HEK293T (cell line): ENCODE measurements at regions not wholly inside any gene's neighbourhood (a gene's known extent, or its start where the extent isn't known, plus 50 kb on each side); places are given as distances from the start of the nearest gene placed in this dataset.
"Not testable (repeated sequence)": the region's sequence is repeated elsewhere in the genome, so short reads cannot be mapped to it uniquely, and the experiment has no call there.

Source experiments
- ARNT ChIP-seq: fragments of 450-650 bp; IDR thresholded peaks from 2 replicates; pipeline ENCODE4 v1.6.1; 2017; ENCODE audit warnings: mild to moderate bottlenecking
- BHLHE40 ChIP-seq: fragments of 450-650 bp; IDR thresholded peaks from 2 replicates; pipeline ENCODE4 v1.6.1; 2016; ENCODE audit warnings: mild to moderate bottlenecking, moderate library complexity, borderline replicate concordance
- CTBP1 ChIP-seq: fragments of 450-650 bp; IDR thresholded peaks from 2 replicates; pipeline ENCODE4 v1.6.1; 2016; ENCODE audit warnings: borderline replicate concordance
- ELF4 ChIP-seq: fragments of 450-650 bp; IDR thresholded peaks from 2 replicates; pipeline ENCODE4 v1.6.1; 2017; ENCODE audit warnings: antibody characterized with exemption
- FOXA1 ChIP-seq: fragments of 450-650 bp; IDR thresholded peaks from 2 replicates; pipeline ENCODE4 v1.6.1; 2016; ENCODE audit warnings: mild to moderate bottlenecking
- FOXK2 ChIP-seq: fragments of 450-650 bp; IDR thresholded peaks from 2 replicates; pipeline ENCODE4 v1.6.1; 2016; ENCODE audit warnings: mild to moderate bottlenecking
- FOXM1 ChIP-seq: fragments of 450-650 bp; IDR thresholded peaks from 2 replicates; pipeline ENCODE4 v1.6.1; 2017; ENCODE audit warnings: mild to moderate bottlenecking, borderline replicate concordance
- HDGF ChIP-seq: fragments of 450-650 bp; IDR thresholded peaks from 2 replicates; pipeline ENCODE4 v1.6.1; 2017; ENCODE audit warnings: antibody characterized with exemption, borderline replicate concordance
- L3MBTL2 ChIP-seq: fragments of 450-650 bp; conservative IDR thresholded peaks from 2 replicates; pipeline ENCODE4 v1.6.1; 2016; ENCODE audit warnings: mild to moderate bottlenecking
- LEF1 ChIP-seq: fragments of 450-650 bp; IDR thresholded peaks from 2 replicates; pipeline ENCODE4 v1.6.1; 2017; ENCODE audit warnings: mild to moderate bottlenecking, borderline replicate concordance
- SP1 ChIP-seq: fragments of 450-650 bp; IDR thresholded peaks from 2 replicates; pipeline ENCODE4 v1.6.1; 2017
- SUZ12 ChIP-seq: fragments of 450-650 bp; IDR thresholded peaks from 2 replicates; pipeline ENCODE4 v1.6.1; 2016; ENCODE audit warnings: mild to moderate bottlenecking
- TARDBP ChIP-seq: fragments of 450-650 bp; IDR thresholded peaks from 2 replicates; pipeline ENCODE4 v1.6.1; 2016
- ZNF384 ChIP-seq: fragments of 450-650 bp; IDR thresholded peaks from 2 replicates; pipeline ENCODE4 v1.6.1; 2016

- TF ChIP-seq ARNT, FOXM1, FOXK2, FOXA1, TARDBP, ZNF384, BHLHE40, L3MBTL2, SUZ12, CTBP1, ELF4, SP1, HDGF, LEF1: not testable (repeated sequence)
These were observed 134.8 kb downstream of the RGPD3 start for GRCh38 chr2:106333253-106333873.
